CD4-positive, alpha-beta T cell (primary cell): ENCODE measurements at regions not wholly inside any gene's neighbourhood (a gene's known extent, or its start where the extent isn't known, plus 50 kb on each side); places are given as distances from the start of the nearest gene placed in this dataset.

Source experiments
- ATAC-seq: fragments of 200-7000 bp; cut with Tn5 transposase; one replicate; pipeline ENCODE4 v1.10.0; 2022; ENCODE audit warnings: mild to moderate bottlenecking; ENCODE audit not compliant: poor library complexity
- CTCF ChIA-PET: fragments of 350-600 bp; sonication (Branson Sonifier 250); formaldehyde crosslinking; loops from one replicate; lab custom pipeline; 2021; ENCODE audit warnings: antibody characterized with exemption, inconsistent platforms; lab: Charles Lee
- POLR2A ChIA-PET: fragments of 350-600 bp; sonication (Branson Sonifier 250); formaldehyde crosslinking; loops from one replicate; lab custom pipeline; 2021; ENCODE audit warnings: antibody characterized with exemption, inconsistent platforms; lab: Charles Lee
- DNase-seq, 14 experiments: peaks; one replicate each; pipeline ENCODE4 v3.0.0-alpha.2; 2013 to 2020; ENCODE audit warnings: mixed read lengths in 2 of 14
- H3K27ac ChIP-seq, 2 donors: one replicate each; pipeline versions ENCODE4 v1.5.1 to v1.7.0; 2013; ENCODE audit warnings: low read length in 2 of 2, low read depth in 1 of 2, mild to moderate bottlenecking in 1 of 2
- H3K27me3 ChIP-seq, 2 experiments: 1 replicate in 1 of 2; 2 replicates in 1 of 2; pipeline versions ENCODE4 v1.6.1 to v1.7.0; 2013; ENCODE audit warnings: low read length in 2 of 2, control low read depth in 1 of 2, mild to moderate bottlenecking in 1 of 2, moderate library complexity in 1 of 2; ENCODE audit not compliant: insufficient read depth in 2 of 2, control insufficient read depth in 1 of 2
- H3K36me3 ChIP-seq: one replicate; pipeline ENCODE4 v1.6.1; 2013; ENCODE audit warnings: low read length, control low read depth; ENCODE audit not compliant: insufficient read depth
- H3K4me1 ChIP-seq: one replicate; pipeline ENCODE4 v1.6.1; 2013; ENCODE audit warnings: low read length, control low read depth; ENCODE audit not compliant: insufficient read depth
- H3K4me3 ChIP-seq: one replicate; pipeline ENCODE4 v1.5.1; 2013; ENCODE audit warnings: mild to moderate bottlenecking, low read length, moderate library complexity
- H3K9me3 ChIP-seq, 2 experiments: 1 replicate in 1 of 2; 2 replicates in 1 of 2; pipeline versions ENCODE4 v1.6.1 to v1.7.0; 2013; ENCODE audit warnings: low read length in 2 of 2, mild to moderate bottlenecking in 2 of 2, control low read depth in 1 of 2, moderate library complexity in 1 of 2; ENCODE audit not compliant: control insufficient read depth in 1 of 2, insufficient read depth in 1 of 2
- H3K27ac Mint-ChIP-seq: one replicate; pipeline ENCODE4 v1.8.0; 2020; ENCODE audit warnings: mixed read lengths
- H3K27me3 Mint-ChIP-seq: one replicate; pipeline ENCODE4 v1.8.0; 2021; ENCODE audit warnings: mixed read lengths
- H3K36me3 Mint-ChIP-seq: one replicate; pipeline ENCODE4 v1.8.0; 2021; ENCODE audit warnings: low read depth, mixed read lengths
- H3K4me1 Mint-ChIP-seq: one replicate; pipeline ENCODE4 v1.8.0; 2021; ENCODE audit warnings: low read depth, mixed read lengths
- H3K4me3 Mint-ChIP-seq: one replicate; pipeline ENCODE4 v1.8.0; 2020; ENCODE audit warnings: mild to moderate bottlenecking, mixed read lengths
- H3K9me3 Mint-ChIP-seq: one replicate; pipeline ENCODE4 v1.8.0; 2020; ENCODE audit warnings: mixed read lengths
- intact Hi-C, 2 experiments: fragments of 100-400 bp; cut with DNase I in 1 of 2; cut with micrococcal nuclease in 1 of 2; formaldehyde crosslinking; loops; one replicate each; pipeline versions ENCODE4 v1.15.1 to v1.9.0; 2023 to 2025; cut with DNase I, micrococcal nuclease
- TF ChIP-seq, protein P1 (sequence below): fragments of 200-600 bp; IDR thresholded peaks from one replicate; pipeline ENCODE4 v1.8.0; 2022; ENCODE audit warnings: antibody characterized with exemption, mild to moderate bottlenecking

DNA sequence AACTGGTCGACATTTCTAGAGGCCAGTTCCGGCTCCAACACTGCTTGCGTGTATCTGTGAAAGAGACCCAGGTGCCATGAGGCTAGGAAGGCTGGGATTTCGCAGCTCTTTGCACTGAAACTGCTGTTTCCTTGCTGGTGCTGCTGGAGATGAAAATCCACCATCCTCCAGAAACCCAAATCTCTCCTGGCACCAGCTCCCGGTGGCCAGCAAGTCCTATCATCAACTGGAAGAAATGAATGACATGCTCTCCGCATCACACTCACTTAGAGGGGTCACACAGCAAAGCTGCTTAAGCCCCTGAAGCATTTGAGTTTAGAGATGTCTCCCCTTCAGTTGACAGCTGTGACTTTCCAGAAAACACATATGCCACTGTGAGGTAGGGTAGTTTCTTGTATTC lies 471.8 kb upstream of the PROK2 start:
- Mint-ChIP-seq H3K9me3 (no peaks in the 10 kb centered on the region), H3K4me1 (peaks cover 50% of the 10 kb centered on the region), H3K36me3 (no peaks in the 10 kb centered on the region), H3K27me3 (no peaks in the 10 kb centered on the region), H3K27ac (peak overlapping the region; percentile 73), H3K4me3 (no peak overlapping the region)
- H3K27ac ChIP-seq: no peak overlapping the region
- intact Hi-C loops: loop anchor here in 1 of 2 experiments (10.0 kb wide), 1 partner anchor 532 kb away; the partner anchor contains the start of gene EIF4E3
- H3K4me3 ChIP-seq: no peak overlapping the region
- CTCF ChIA-PET: no interaction called here
- no peaks in the 10 kb centered on the region for H3K36me3 ChIP-seq
- TF ChIP-seq, protein P1, sequence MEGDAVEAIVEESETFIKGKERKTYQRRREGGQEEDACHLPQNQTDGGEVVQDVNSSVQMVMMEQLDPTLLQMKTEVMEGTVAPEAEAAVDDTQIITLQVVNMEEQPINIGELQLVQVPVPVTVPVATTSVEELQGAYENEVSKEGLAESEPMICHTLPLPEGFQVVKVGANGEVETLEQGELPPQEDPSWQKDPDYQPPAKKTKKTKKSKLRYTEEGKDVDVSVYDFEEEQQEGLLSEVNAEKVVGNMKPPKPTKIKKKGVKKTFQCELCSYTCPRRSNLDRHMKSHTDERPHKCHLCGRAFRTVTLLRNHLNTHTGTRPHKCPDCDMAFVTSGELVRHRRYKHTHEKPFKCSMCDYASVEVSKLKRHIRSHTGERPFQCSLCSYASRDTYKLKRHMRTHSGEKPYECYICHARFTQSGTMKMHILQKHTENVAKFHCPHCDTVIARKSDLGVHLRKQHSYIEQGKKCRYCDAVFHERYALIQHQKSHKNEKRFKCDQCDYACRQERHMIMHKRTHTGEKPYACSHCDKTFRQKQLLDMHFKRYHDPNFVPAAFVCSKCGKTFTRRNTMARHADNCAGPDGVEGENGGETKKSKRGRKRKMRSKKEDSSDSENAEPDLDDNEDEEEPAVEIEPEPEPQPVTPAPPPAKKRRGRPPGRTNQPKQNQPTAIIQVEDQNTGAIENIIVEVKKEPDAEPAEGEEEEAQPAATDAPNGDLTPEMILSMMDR: no peak
- no peaks in the 10 kb centered on the region for H3K27me3 ChIP-seq
- peaks cover 44% of the 10 kb centered on the region for H3K4me1 ChIP-seq
- POLR2A ChIA-PET: interaction anchor here (1.8 to 1.9 kb wide), 2 partner anchors 33 to 54 kb away, joined by 4 to 5 read pairs; no protein-coding TSS in a partner anchor
- DNase-seq: no peak
- H3K9me3 ChIP-seq: no peaks in the 10 kb centered on the region
- no peak for ATAC-seq

DNA sequence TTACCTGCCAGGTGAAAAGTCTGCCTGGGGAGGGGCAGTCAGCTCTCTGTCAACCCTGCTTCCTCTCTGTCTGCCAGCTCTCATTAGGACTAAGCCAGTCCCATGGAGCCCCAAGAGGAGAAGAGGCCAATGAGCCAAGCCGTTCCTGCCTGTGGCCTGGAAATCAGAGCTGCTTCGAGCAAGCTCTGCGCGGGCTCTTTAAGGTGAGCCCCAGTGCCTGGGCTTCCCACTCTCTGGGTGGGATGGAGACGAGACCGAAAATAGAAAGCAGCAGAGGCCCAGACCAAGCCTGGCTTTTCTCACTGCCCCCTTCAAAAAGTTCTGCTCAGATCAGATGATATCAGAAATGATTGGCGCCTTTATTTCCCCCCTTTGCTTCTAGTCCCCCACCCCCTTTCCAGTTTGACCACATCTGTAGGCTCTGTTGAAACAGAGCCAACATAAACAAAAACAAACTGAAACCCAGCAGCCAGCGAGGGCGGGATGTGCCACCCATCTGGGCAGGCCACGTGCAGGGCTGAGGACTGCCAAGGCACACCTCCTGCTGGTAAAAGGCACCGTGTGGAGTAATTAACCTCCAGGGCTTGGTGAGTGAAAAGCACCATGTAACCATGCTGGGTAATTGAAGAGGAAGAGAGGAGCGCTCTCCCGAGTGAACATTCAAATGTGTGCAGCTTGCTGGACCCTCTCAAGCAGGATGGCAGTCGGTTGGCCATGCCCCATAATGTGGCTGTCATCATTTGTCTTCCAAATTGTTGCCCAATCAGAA lies 471.0 kb upstream of the PROK2 start:
- POLR2A ChIA-PET: interaction anchor here (1.9 kb wide), 1 partner anchor 33 kb away, joined by 5 read pairs; no protein-coding TSS in a partner anchor
- Histone ChIP-seq H3K27me3 (no peaks in the 10 kb centered on the region), H3K36me3 (no peaks in the 10 kb centered on the region), H3K4me3 (no peak overlapping the region), H3K9me3 (no peaks in the 10 kb centered on the region), H3K27ac (no peak overlapping the region), H3K4me1 (peaks cover 44% of the 10 kb centered on the region)
- DNase-seq: peak; percentile 8 to 67 (median 21)
- Mint-ChIP-seq H3K27me3 (no peaks in the 10 kb centered on the region), H3K4me1 (peaks cover 50% of the 10 kb centered on the region), H3K9me3 (no peaks in the 10 kb centered on the region), H3K27ac (peak overlapping the region; percentile 73), H3K36me3 (no peaks in the 10 kb centered on the region), H3K4me3 (peak overlapping the region; percentile 62)
- intact Hi-C loops: loop anchor here in 1 of 2 experiments (10.0 kb wide), 1 partner anchor 531 kb away; the partner anchor contains the start of gene EIF4E3
- TF ChIP-seq, protein P1: no peak
- CTCF ChIA-PET: no interaction called here
- peak; percentile 85 for ATAC-seq

DNA sequence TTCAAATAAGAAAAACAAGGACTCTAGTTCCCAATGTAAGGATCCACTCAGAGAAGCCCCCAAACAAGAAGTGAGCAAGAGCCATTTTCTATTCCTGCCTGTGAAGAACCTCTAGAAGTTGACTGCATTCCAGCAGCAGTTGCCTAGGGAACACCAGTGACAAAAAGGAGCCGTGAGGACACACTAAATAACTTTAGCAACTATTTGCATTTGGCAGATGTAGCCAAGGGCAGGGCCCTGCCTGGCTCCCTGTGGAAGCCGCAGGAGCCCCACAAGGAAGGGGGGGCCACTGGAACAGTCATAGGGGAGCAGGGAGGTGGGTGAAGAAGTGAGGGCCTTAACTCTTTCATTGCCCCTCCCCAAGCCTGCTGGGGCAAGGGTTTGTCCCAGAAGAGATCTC lies 470.2 kb upstream of the PROK2 start:
- Histone ChIP-seq H3K4me1 (peaks cover 41% of the 10 kb centered on the region), H3K9me3 (no peaks in the 10 kb centered on the region), H3K27me3 (no peaks in the 10 kb centered on the region), H3K36me3 (no peaks in the 10 kb centered on the region), H3K27ac (no peak overlapping the region), H3K4me3 (no peak overlapping the region)
- POLR2A ChIA-PET: interaction anchor here (1.0 kb wide), 1 partner anchor 121 kb away, joined by 5 read pairs; no protein-coding TSS in a partner anchor
- H3K9me3 Mint-ChIP-seq: no peaks in the 10 kb centered on the region
- no peak for DNase-seq
- intact Hi-C loops: loop anchor here in 1 of 2 experiments (10.0 kb wide), 1 partner anchor 530 kb away; the partner anchor contains the start of gene EIF4E3
- no peak for ATAC-seq
- CTCF ChIA-PET: no interaction called here
- no peak overlapping the region for H3K4me3 Mint-ChIP-seq
- H3K27me3 Mint-ChIP-seq: no peaks in the 10 kb centered on the region
- H3K4me1 Mint-ChIP-seq: peaks cover 46% of the 10 kb centered on the region
- TF ChIP-seq, protein P1: no peak
- no peaks in the 10 kb centered on the region for H3K36me3 Mint-ChIP-seq
- peak overlapping the region; percentile 25 for H3K27ac Mint-ChIP-seq
